Neural cell (in vitro differentiated cells): ENCODE measurements at regions not wholly inside any gene's neighbourhood (a gene's known extent, or its start where the extent isn't known, plus 50 kb on each side); places are given as distances from the start of the nearest gene placed in this dataset.

Experiments
- H2AFZ ChIP-seq: fragments of 200-600, 300-800 bp; sonication (generic), shearing (Covaris generic); 2 replicates; pipeline ENCODE4 v1.6.0; 2014; ENCODE audit warnings: low read depth, mild to moderate bottlenecking, antibody characterized with exemption, low read length, moderate library complexity
- H3F3A ChIP-seq: fragments of 200-600 bp; shearing (Covaris generic); 2 replicates; pipeline ENCODE4 v1.6.1; 2016; ENCODE audit warnings: mild to moderate bottlenecking, moderate library complexity, mixed read lengths, antibody characterized with exemption, low read length; ENCODE audit not compliant: insufficient read depth, poor library complexity, severe bottlenecking
- H3K27ac ChIP-seq: fragments of 200-600, 300-800 bp; sonication (generic), shearing (Covaris generic); 2 replicates; pipeline ENCODE4 v1.5.1; 2014; ENCODE audit warnings: mild to moderate bottlenecking, low read length, moderate library complexity
- H3K27me3 ChIP-seq: fragments of 300-800, 200-600 bp; sonication (generic), shearing (Covaris generic); 2 replicates; pipeline ENCODE4 v1.6.0; 2014; ENCODE audit warnings: mild to moderate bottlenecking, low read depth, low read length, moderate library complexity; ENCODE audit not compliant: insufficient read depth
- H3K36me3 ChIP-seq: fragments of 300-800, 200-600 bp; sonication (generic), shearing (Covaris generic); 2 replicates; pipeline ENCODE4 v1.5.1; 2014; ENCODE audit warnings: mild to moderate bottlenecking, antibody characterized with exemption, low read length, moderate library complexity; ENCODE audit not compliant: insufficient read depth
- H3K4me2 ChIP-seq: fragments of 300-800, 200-600 bp; sonication (generic), shearing (Covaris generic); 2 replicates; pipeline ENCODE4 v1.6.0; 2014; ENCODE audit warnings: mild to moderate bottlenecking, low read length
- H3K4me3 ChIP-seq: fragments of 300-800, 200-600 bp; sonication (generic), shearing (Covaris generic); 2 replicates; pipeline ENCODE4 v1.5.1; 2014; ENCODE audit warnings: mild to moderate bottlenecking, low read length, moderate library complexity
- H3K79me2 ChIP-seq: fragments of 200-600 bp; shearing (Covaris generic); replicated peaks from 2 replicates; pipeline ENCODE4 v1.6.0; 2014; ENCODE audit warnings: mild to moderate bottlenecking, low read length, moderate library complexity; ENCODE audit not compliant: insufficient read depth
- H3K9ac ChIP-seq: fragments of 300-800, 200-600 bp; sonication (generic), shearing (Covaris generic); 2 replicates; pipeline ENCODE4 v1.6.1; 2016; ENCODE audit warnings: mild to moderate bottlenecking, low read length, mixed read lengths
- H3K9me2 ChIP-seq: fragments of 200-600 bp; shearing (Covaris generic); 2 replicates; pipeline ENCODE4 v1.6.1; 2016; ENCODE audit warnings: mild to moderate bottlenecking, low read length, mixed read lengths; ENCODE audit not compliant: insufficient read depth
- H3K9me3 ChIP-seq: fragments of 200-600, 300-800 bp; sonication (generic), shearing (Covaris generic); 2 replicates; pipeline ENCODE4 v1.6.1; 2016; ENCODE audit warnings: mild to moderate bottlenecking, mixed run types, low read length, moderate library complexity, mixed read lengths
- H4K20me1 ChIP-seq: fragments of 200-600 bp; shearing (Covaris generic); 2 replicates; pipeline ENCODE4 v1.6.1; 2016; ENCODE audit warnings: mild to moderate bottlenecking, mixed run types; ENCODE audit not compliant: insufficient read depth
- CTCF ChIP-seq: fragments of 450-650 bp; IDR thresholded peaks from 2 replicates; pipeline ENCODE4 v1.5.1; 2014; ENCODE audit warnings: antibody characterized with exemption, mild to moderate bottlenecking, moderate library complexity; ENCODE audit not compliant: poor library complexity, severe bottlenecking
- EP300 ChIP-seq: fragments of 450-650 bp; conservative IDR thresholded peaks from 2 replicates; pipeline ENCODE4 v1.6.1; 2014; ENCODE audit warnings: antibody characterized with exemption, mild to moderate bottlenecking, moderate library complexity; ENCODE audit not compliant: poor library complexity, severe bottlenecking
- EZH2 ChIP-seq: fragments of 200-600, 300-800 bp; shearing (Covaris generic), sonication (generic); IDR thresholded peaks from 2 replicates; pipeline ENCODE4 v1.6.1; 2014; ENCODE audit warnings: antibody characterized with exemption, low read length, borderline replicate concordance, mild to moderate bottlenecking; ENCODE audit not compliant: insufficient read depth, poor library complexity, severe bottlenecking
- MXI1 ChIP-seq: fragments of 450-650 bp; conservative IDR thresholded peaks from 2 replicates; pipeline ENCODE4 v1.6.1; 2014; ENCODE audit warnings: antibody characterized with exemption, mild to moderate bottlenecking; ENCODE audit not compliant: poor library complexity, severe bottlenecking
- POLR2AphosphoS5 ChIP-seq: IDR thresholded peaks from 2 replicates; pipeline ENCODE4 v1.6.1; 2012
- RAD21 ChIP-seq: fragments of 450-650 bp; conservative IDR thresholded peaks from 2 replicates; pipeline ENCODE4 v1.6.1; 2014; ENCODE audit warnings: antibody characterized with exemption, mild to moderate bottlenecking, moderate library complexity
- SMC3 ChIP-seq: fragments of 450-650 bp; conservative IDR thresholded peaks from 2 replicates; pipeline ENCODE4 v1.6.1; 2014; ENCODE audit warnings: antibody characterized with exemption, mild to moderate bottlenecking, moderate library complexity; ENCODE audit not compliant: poor library complexity
- TAF1 ChIP-seq: IDR thresholded peaks from 2 replicates; pipeline ENCODE4 v1.6.1; 2012; ENCODE audit warnings: low read depth
- TF ChIP-seq, protein P1 (sequence below): IDR thresholded peaks from 2 replicates; pipeline ENCODE4 v1.6.1; 2012; ENCODE audit warnings: borderline replicate concordance

DNA sequence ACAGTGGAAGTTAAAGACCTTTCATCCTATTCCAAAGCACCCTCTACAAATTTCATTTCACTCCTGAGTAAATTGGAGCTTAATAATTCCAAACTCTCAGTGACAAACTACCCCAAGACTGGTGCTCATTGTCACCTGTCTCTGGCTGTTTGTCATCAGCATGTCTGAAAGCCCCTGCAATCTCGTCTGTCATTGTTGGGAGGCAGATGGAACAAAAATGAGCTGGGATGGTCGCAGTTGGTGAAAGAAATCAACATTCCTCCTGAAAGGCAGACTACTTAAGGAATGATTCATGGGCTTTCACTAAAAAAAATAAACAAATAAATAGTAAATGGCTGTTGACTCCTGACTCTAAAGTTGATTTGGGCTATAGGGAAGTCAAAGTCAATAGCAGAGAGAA is 69.7 kb upstream of the PALS2 start:
- Histone ChIP-seq H3K36me3 (no peaks in the 10 kb centered on the region), H3K27me3 (no peaks in the 10 kb centered on the region), H3K9me2 (no peaks in the 10 kb centered on the region), H2AFZ (no peak overlapping the region), H3K79me2 (no peaks in the 10 kb centered on the region), H3F3A (no peaks in the 10 kb centered on the region), H4K20me1 (no peaks in the 10 kb centered on the region), H3K27ac (no peak overlapping the region), H3K4me2 (no peak overlapping the region), H3K9ac (no peak overlapping the region), H3K4me3 (no peak overlapping the region), H3K9me3 (no peaks in the 10 kb centered on the region)
- TF ChIP-seq, protein P1, sequence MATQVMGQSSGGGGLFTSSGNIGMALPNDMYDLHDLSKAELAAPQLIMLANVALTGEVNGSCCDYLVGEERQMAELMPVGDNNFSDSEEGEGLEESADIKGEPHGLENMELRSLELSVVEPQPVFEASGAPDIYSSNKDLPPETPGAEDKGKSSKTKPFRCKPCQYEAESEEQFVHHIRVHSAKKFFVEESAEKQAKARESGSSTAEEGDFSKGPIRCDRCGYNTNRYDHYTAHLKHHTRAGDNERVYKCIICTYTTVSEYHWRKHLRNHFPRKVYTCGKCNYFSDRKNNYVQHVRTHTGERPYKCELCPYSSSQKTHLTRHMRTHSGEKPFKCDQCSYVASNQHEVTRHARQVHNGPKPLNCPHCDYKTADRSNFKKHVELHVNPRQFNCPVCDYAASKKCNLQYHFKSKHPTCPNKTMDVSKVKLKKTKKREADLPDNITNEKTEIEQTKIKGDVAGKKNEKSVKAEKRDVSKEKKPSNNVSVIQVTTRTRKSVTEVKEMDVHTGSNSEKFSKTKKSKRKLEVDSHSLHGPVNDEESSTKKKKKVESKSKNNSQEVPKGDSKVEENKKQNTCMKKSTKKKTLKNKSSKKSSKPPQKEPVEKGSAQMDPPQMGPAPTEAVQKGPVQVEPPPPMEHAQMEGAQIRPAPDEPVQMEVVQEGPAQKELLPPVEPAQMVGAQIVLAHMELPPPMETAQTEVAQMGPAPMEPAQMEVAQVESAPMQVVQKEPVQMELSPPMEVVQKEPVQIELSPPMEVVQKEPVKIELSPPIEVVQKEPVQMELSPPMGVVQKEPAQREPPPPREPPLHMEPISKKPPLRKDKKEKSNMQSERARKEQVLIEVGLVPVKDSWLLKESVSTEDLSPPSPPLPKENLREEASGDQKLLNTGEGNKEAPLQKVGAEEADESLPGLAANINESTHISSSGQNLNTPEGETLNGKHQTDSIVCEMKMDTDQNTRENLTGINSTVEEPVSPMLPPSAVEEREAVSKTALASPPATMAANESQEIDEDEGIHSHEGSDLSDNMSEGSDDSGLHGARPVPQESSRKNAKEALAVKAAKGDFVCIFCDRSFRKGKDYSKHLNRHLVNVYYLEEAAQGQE: no peak
- TF ChIP-seq MXI1: no peak
- TF ChIP-seq EZH2: no peak
- TF ChIP-seq RAD21: no peak
- no peak for TF ChIP-seq POLR2AphosphoS5
- no peak for TF ChIP-seq SMC3
- no peak for TF ChIP-seq EP300
- no peak for TF ChIP-seq TAF1
- TF ChIP-seq CTCF: no peak

DNA sequence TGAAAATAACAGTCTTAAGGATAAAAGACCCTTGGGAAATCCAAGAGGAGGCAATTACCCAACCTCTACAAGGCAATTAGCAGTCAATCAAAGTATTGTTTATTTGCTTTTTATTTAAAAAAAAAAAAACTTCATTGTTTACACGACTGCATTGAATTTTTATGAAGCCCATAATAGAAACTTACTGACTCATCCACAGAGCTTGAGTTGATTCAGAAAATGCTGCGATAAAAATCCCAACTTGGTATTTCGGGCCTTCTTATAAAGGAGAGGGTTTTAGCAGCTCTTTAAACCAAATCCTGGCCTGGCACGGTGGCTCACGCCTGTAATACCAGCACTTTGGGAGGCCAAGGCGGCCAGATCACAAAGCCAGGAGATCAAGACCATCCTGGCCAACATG is 69.2 kb upstream of the PALS2 start:
- Histone ChIP-seq H3K4me3 (no peak overlapping the region), H3F3A (no peaks in the 10 kb centered on the region), H3K4me2 (no peak overlapping the region), H3K9me3 (no peaks in the 10 kb centered on the region), H3K27ac (no peak overlapping the region), H3K36me3 (no peaks in the 10 kb centered on the region), H3K79me2 (no peaks in the 10 kb centered on the region), H3K27me3 (no peaks in the 10 kb centered on the region), H3K9ac (no peak overlapping the region), H3K9me2 (no peaks in the 10 kb centered on the region), H4K20me1 (no peaks in the 10 kb centered on the region), H2AFZ (no peak overlapping the region)
- TF ChIP-seq EP300: no peak
- TF ChIP-seq CTCF: no peak
- no peak for TF ChIP-seq POLR2AphosphoS5
